Trophoblast cell (in vitro differentiated cells and primary cell): ENCODE measurements at regions not wholly inside any gene's neighbourhood (a gene's known extent, or its start where the extent isn't known, plus 50 kb on each side); places are given as distances from the start of the nearest gene placed in this dataset.
A peak's percentile ranks its signal among the peaks of the same experiment; 100 is the strongest.

Source experiments
- DNase-seq, 2 donors: peaks; one replicate each; pipeline ENCODE4 v3.0.0-alpha.2; 2016
- H2AFZ ChIP-seq: 2 replicates; pipeline ENCODE4 v1.6.1; 2013; ENCODE audit warnings: low read length, moderate library complexity, mild to moderate bottlenecking; ENCODE audit not compliant: insufficient read depth, poor library complexity
- H2AK5ac ChIP-seq: 2 replicates; pipeline ENCODE4 v1.6.1; 2013; ENCODE audit warnings: mild to moderate bottlenecking, low read length
- H2BK120ac ChIP-seq: 2 replicates; pipeline ENCODE4 v1.6.1; 2013; ENCODE audit warnings: low read length, mild to moderate bottlenecking, moderate library complexity; ENCODE audit not compliant: insufficient read depth, poor library complexity
- H2BK12ac ChIP-seq: 2 replicates; pipeline ENCODE4 v1.6.1; 2013; ENCODE audit warnings: mild to moderate bottlenecking, low read length, moderate library complexity
- H2BK5ac ChIP-seq: 2 replicates; pipeline ENCODE4 v1.6.1; 2013; ENCODE audit warnings: low read length, low read depth, moderate library complexity, mild to moderate bottlenecking; ENCODE audit not compliant: poor library complexity
- H3K14ac ChIP-seq: 2 replicates; pipeline ENCODE4 v1.6.1; 2013; ENCODE audit warnings: mild to moderate bottlenecking, low read length
- H3K18ac ChIP-seq: 2 replicates; pipeline ENCODE4 v1.6.1; 2013; ENCODE audit warnings: mild to moderate bottlenecking, low read length
- H3K23ac ChIP-seq: 2 replicates; pipeline ENCODE4 v1.6.1; 2013; ENCODE audit warnings: low read length
- H3K27ac ChIP-seq: 2 replicates; pipeline ENCODE4 v1.5.1; 2013; ENCODE audit warnings: low read depth, mild to moderate bottlenecking, inconsistent platforms, low read length, moderate library complexity
- H3K27me3 ChIP-seq: 2 replicates; pipeline ENCODE4 v1.6.1; 2013; ENCODE audit warnings: inconsistent platforms, mild to moderate bottlenecking, low read length, moderate library complexity; ENCODE audit not compliant: insufficient read depth
- H3K36me3 ChIP-seq, 2 experiments: 1 replicate in 1 of 2; 2 replicates in 1 of 2; pipeline ENCODE4 v1.6.1; 2013; ENCODE audit warnings: low read length in 2 of 2, mild to moderate bottlenecking in 2 of 2, moderate library complexity in 1 of 2; ENCODE audit not compliant: insufficient read depth in 2 of 2, control insufficient read depth in 1 of 2
- H3K4ac ChIP-seq: 2 replicates; pipeline ENCODE4 v1.6.1; 2013; ENCODE audit warnings: low read depth, mild to moderate bottlenecking, low read length, moderate library complexity
- H3K4me1 ChIP-seq, 2 experiments: 1 replicate in 1 of 2; 2 replicates in 1 of 2; pipeline ENCODE4 v1.6.1; 2013; ENCODE audit warnings: low read length in 2 of 2, mild to moderate bottlenecking in 2 of 2, moderate library complexity in 1 of 2; ENCODE audit not compliant: insufficient read depth in 2 of 2, control insufficient read depth in 1 of 2
- H3K4me2 ChIP-seq: 2 replicates; pipeline ENCODE4 v1.6.1; 2013; ENCODE audit warnings: inconsistent platforms, mild to moderate bottlenecking, low read length, moderate library complexity
- H3K4me3 ChIP-seq: 2 replicates; pipeline ENCODE4 v1.5.1; 2013; ENCODE audit warnings: mild to moderate bottlenecking, low read depth, low read length, inconsistent platforms
- H3K79me1 ChIP-seq: one replicate; pipeline ENCODE4 v1.6.1; 2013; ENCODE audit warnings: low read length
- H3K79me2 ChIP-seq: 2 replicates; pipeline ENCODE4 v1.6.1; 2013; ENCODE audit warnings: low read length, mild to moderate bottlenecking; ENCODE audit not compliant: control insufficient read depth, insufficient read depth, poor library complexity
- H3K9ac ChIP-seq: 2 replicates; pipeline ENCODE4 v1.6.1; 2013; ENCODE audit warnings: mild to moderate bottlenecking, low read length
- H3K9me3 ChIP-seq: 2 replicates; pipeline ENCODE4 v1.6.1; 2013; ENCODE audit warnings: low read depth, mild to moderate bottlenecking, control low read depth, inconsistent platforms, low read length; ENCODE audit not compliant: insufficient read depth
- H4K12ac ChIP-seq: 2 replicates; pipeline ENCODE4 v1.6.1; 2013; ENCODE audit warnings: low read depth, mild to moderate bottlenecking, low read length, moderate library complexity
- H4K8ac ChIP-seq: 2 replicates; pipeline ENCODE4 v1.6.1; 2013; ENCODE audit warnings: low read depth, mild to moderate bottlenecking, low read length, moderate library complexity
- H4K91ac ChIP-seq: one replicate; pipeline ENCODE4 v1.6.1; 2013; ENCODE audit warnings: low read depth, mild to moderate bottlenecking, low read length, moderate library complexity
- WGBS: extraction: QIAGEN DNeasy Blood & Tissue Kit; methylation state at CpG from one replicate; pipeline ENCODE4 v1.1.7; 2013; ENCODE audit warnings: missing lambda C conversion rate; ENCODE audit not compliant: insufficient read length, insufficient coverage; ENCODE audit errors: extremely low coverage; 5-methylcytosine and 5-hydroxymethylcytosine counted together

DNA sequence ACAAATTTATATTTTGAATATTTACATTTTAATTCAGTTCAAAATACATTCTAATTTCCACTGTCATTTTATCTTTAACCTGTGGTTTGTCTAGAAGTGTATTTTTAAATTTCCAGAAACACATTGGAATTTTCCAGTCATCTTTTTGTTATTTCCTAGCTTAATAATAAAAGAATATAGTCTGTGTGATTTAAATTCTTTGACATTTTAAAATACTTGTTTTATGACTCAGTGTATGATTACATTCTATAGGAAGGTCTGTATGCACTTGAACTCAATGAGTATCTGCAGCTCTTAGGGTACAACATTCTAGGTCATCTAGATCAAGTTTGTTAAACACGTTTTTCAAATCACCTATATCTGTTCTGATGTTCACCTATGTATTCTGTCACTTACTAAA is 88.3 kb upstream of the MBOAT2 start:
- Histone ChIP-seq H2AK5ac (no peak overlapping the region), H3K79me2 (no peaks in the 10 kb centered on the region), H3K27ac (no peak overlapping the region), H3K4ac (no peak overlapping the region), H3K9ac (no peak overlapping the region), H3K4me3 (no peak overlapping the region), H3K9me3 (peaks cover 7% of the 10 kb centered on the region), H4K8ac (no peak overlapping the region), H3K79me1 (no peaks in the 10 kb centered on the region), H3K14ac (no peak overlapping the region), H2BK120ac (no peak overlapping the region), H3K4me2 (no peak overlapping the region), H4K91ac (no peak overlapping the region), H2AFZ (no peak overlapping the region), H3K4me1 (peaks cover 0 to 8% of the 10 kb centered on the region in 2 experiments), H2BK5ac (no peak overlapping the region), H3K36me3 (no peaks in the 10 kb centered on the region), H3K23ac (no peak overlapping the region), H3K18ac (no peak overlapping the region), H2BK12ac (no peak overlapping the region), H4K12ac (no peak overlapping the region), H3K27me3 (no peaks in the 10 kb centered on the region)
- peak in 1 of 2 donors; percentile 30 for DNase-seq
- no CpG with 5 or more reads among the region's 1 CpG for WGBS

DNA sequence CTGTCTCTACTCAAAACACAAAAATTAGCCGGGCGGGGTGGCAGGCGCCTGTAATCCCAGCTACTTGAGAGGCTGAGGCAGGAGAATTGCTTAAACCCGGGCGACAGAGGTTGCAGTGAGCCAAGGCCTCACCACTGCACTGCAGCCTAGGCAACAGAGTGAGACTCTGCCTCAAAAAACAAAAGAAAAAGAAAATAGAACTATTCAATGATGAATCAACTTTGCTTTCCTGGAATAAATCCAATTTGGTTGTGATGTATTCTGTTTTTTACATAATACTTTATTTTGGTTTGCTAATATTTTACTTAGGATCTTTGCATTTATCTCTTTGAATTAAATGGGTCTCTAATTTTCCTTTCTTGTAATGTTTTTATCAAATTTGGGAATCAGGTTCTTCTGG is 86.3 kb upstream of the MBOAT2 start:
- Histone ChIP-seq H3K79me1 (no peaks in the 10 kb centered on the region), H3K14ac (no peak overlapping the region), H3K79me2 (no peaks in the 10 kb centered on the region), H3K27ac (no peak overlapping the region), H2BK120ac (no peak overlapping the region), H3K4ac (no peak overlapping the region), H3K9me3 (peaks cover 5% of the 10 kb centered on the region), H4K12ac (no peak overlapping the region), H2AFZ (no peak overlapping the region), H2AK5ac (no peak overlapping the region), H3K4me3 (no peak overlapping the region), H3K36me3 (no peaks in the 10 kb centered on the region), H4K91ac (no peak overlapping the region), H2BK5ac (no peak overlapping the region), H3K9ac (no peak overlapping the region), H3K18ac (no peak overlapping the region), H2BK12ac (no peak overlapping the region), H3K27me3 (no peaks in the 10 kb centered on the region), H3K23ac (no peak overlapping the region), H3K4me1 (peaks cover 0 to 2% of the 10 kb centered on the region in 2 experiments), H3K4me2 (no peak overlapping the region), H4K8ac (no peak overlapping the region)
- no peak for DNase-seq
- no CpG with 5 or more reads among the region's 5 CpGs for WGBS

GRCh38 chr2:9087121-9087681 is 83.7 kb upstream of the MBOAT2 start:
- H3K27ac ChIP-seq: no peak overlapping the region
- H2BK12ac ChIP-seq: no peak overlapping the region
- H2BK120ac ChIP-seq: no peak overlapping the region

DNA sequence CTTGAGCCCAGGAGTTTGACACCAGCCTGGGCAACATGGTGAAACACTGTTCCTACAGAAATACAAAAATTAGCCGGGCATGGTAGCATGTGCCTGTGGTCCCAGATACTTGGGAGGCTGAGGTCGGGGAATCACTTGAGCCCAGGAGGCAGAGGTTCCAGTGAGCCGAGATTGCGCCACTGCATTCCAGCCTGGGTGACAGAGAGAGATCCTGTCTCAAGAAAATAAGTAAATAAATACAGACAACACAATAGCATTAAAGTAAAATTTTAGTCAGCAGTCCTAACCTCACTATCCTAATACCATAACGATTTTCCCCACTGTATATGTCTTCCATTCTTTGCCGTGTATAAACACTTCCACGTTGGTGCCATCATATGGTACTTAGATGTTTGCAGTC is 83.0 kb upstream of the MBOAT2 start:
- Histone ChIP-seq H3K79me2 (no peaks in the 10 kb centered on the region), H3K4me1 (peaks cover 0 to 2% of the 10 kb centered on the region in 2 experiments), H3K4me2 (no peak overlapping the region), H4K8ac (no peak overlapping the region), H2AFZ (no peak overlapping the region), H3K27me3 (no peaks in the 10 kb centered on the region), H2BK120ac (no peak overlapping the region), H4K91ac (no peak overlapping the region), H3K9ac (no peak overlapping the region), H3K23ac (no peak overlapping the region), H3K79me1 (no peaks in the 10 kb centered on the region), H2AK5ac (no peak overlapping the region), H3K27ac (no peak overlapping the region), H3K14ac (no peak overlapping the region), H3K36me3 (no peaks in the 10 kb centered on the region), H3K9me3 (no peaks in the 10 kb centered on the region), H3K4ac (no peak overlapping the region), H2BK5ac (no peak overlapping the region), H3K18ac (no peak overlapping the region), H2BK12ac (no peak overlapping the region), H4K12ac (no peak overlapping the region), H3K4me3 (no peak overlapping the region)
- DNase-seq: peak in 1 of 2 donors; percentile 17
- WGBS: no CpG with 5 or more reads among the region's 7 CpGs

More at GRCh38 chr2:9087121-9087681, 83.7 kb upstream of the MBOAT2 start:
- no peak overlapping the region for H4K91ac ChIP-seq
- H3K79me2 ChIP-seq: no peaks in the 10 kb centered on the region
- no CpG with 5 or more reads among the region's 6 CpGs for WGBS
- H3K79me1 ChIP-seq: no peaks in the 10 kb centered on the region
- H3K23ac ChIP-seq: no peak overlapping the region
- no peak overlapping the region for H2BK5ac ChIP-seq
- no peak overlapping the region for H2AK5ac ChIP-seq
- peak in 1 of 2 donors; percentile 21 for DNase-seq
- no peak overlapping the region for H3K18ac ChIP-seq
- H3K4me3 ChIP-seq: no peak overlapping the region
- H2AFZ ChIP-seq: no peak overlapping the region
- H3K14ac ChIP-seq: no peak overlapping the region
- H3K36me3 ChIP-seq: no peaks in the 10 kb centered on the region
- no peak overlapping the region for H4K8ac ChIP-seq
- no peak overlapping the region for H3K9ac ChIP-seq
- H3K27me3 ChIP-seq: no peaks in the 10 kb centered on the region
- no peak overlapping the region for H3K4ac ChIP-seq
- peaks cover 0 to 2% of the 10 kb centered on the region in 2 experiments for H3K4me1 ChIP-seq
- H4K12ac ChIP-seq: no peak overlapping the region
- H3K4me2 ChIP-seq: no peak overlapping the region
- H3K9me3 ChIP-seq: no peaks in the 10 kb centered on the region
